GM23338 (cell line): ENCODE measurements at regions not wholly inside any gene's neighbourhood (a gene's known extent, or its start where the extent isn't known, plus 50 kb on each side); places are given as distances from the start of the nearest gene placed in this dataset.

Experiments used
- EZH2 ChIP-seq: fragments of 200-600 bp; sonication (generic); IDR thresholded peaks from one replicate; pipeline ENCODE4 v1.8.0; 2017; ENCODE audit warnings: antibody characterized with exemption, mild to moderate bottlenecking, low read depth; ENCODE audit not compliant: unreplicated experiment
- STAT1 ChIP-seq: IDR thresholded peaks from one replicate; pipeline ENCODE4 v1.6.1; 2016; ENCODE audit warnings: antibody characterized with exemption; ENCODE audit not compliant: unreplicated experiment
- ZNF331 ChIP-seq: fragments of 250-450 bp; sonication (Bioruptor Pico); IDR thresholded peaks from 2 replicates; pipeline ENCODE4 v1.5.0; 2020; ENCODE audit warnings: low read depth, mild to moderate bottlenecking, moderate library complexity
- TF ChIP-seq, protein P1 (sequence below): fragments of 250-450 bp; sonication (Bioruptor Pico); IDR thresholded peaks from 2 replicates; pipeline ENCODE4 v1.5.0; 2020; ENCODE audit warnings: mild to moderate bottlenecking, moderate library complexity
- TF ChIP-seq, protein P2 (sequence below): IDR thresholded peaks from one replicate; pipeline ENCODE4 v1.6.1; 2018; ENCODE audit warnings: antibody characterized with exemption; ENCODE audit not compliant: unreplicated experiment

DNA sequence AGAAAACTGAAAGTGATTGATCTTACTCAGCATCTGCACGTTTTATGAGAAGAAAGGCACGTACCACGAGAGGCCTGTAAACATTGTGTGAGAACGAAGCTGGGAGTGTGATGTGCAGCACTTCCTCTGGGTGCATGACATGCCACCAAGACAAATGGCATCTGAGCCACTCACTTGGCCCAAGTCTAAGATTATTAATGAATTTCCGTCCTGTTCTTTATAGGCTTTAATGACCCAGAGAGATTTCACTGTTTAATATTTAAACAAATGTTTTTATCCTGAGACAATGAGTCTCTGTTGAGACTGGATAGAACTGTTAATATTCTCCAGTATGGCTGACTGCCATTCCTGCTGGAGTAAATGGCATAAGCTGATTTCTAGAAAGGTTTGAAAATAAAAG is 172.6 kb upstream of the PHACTR1 start (continued):
- TF ChIP-seq, protein P1, sequence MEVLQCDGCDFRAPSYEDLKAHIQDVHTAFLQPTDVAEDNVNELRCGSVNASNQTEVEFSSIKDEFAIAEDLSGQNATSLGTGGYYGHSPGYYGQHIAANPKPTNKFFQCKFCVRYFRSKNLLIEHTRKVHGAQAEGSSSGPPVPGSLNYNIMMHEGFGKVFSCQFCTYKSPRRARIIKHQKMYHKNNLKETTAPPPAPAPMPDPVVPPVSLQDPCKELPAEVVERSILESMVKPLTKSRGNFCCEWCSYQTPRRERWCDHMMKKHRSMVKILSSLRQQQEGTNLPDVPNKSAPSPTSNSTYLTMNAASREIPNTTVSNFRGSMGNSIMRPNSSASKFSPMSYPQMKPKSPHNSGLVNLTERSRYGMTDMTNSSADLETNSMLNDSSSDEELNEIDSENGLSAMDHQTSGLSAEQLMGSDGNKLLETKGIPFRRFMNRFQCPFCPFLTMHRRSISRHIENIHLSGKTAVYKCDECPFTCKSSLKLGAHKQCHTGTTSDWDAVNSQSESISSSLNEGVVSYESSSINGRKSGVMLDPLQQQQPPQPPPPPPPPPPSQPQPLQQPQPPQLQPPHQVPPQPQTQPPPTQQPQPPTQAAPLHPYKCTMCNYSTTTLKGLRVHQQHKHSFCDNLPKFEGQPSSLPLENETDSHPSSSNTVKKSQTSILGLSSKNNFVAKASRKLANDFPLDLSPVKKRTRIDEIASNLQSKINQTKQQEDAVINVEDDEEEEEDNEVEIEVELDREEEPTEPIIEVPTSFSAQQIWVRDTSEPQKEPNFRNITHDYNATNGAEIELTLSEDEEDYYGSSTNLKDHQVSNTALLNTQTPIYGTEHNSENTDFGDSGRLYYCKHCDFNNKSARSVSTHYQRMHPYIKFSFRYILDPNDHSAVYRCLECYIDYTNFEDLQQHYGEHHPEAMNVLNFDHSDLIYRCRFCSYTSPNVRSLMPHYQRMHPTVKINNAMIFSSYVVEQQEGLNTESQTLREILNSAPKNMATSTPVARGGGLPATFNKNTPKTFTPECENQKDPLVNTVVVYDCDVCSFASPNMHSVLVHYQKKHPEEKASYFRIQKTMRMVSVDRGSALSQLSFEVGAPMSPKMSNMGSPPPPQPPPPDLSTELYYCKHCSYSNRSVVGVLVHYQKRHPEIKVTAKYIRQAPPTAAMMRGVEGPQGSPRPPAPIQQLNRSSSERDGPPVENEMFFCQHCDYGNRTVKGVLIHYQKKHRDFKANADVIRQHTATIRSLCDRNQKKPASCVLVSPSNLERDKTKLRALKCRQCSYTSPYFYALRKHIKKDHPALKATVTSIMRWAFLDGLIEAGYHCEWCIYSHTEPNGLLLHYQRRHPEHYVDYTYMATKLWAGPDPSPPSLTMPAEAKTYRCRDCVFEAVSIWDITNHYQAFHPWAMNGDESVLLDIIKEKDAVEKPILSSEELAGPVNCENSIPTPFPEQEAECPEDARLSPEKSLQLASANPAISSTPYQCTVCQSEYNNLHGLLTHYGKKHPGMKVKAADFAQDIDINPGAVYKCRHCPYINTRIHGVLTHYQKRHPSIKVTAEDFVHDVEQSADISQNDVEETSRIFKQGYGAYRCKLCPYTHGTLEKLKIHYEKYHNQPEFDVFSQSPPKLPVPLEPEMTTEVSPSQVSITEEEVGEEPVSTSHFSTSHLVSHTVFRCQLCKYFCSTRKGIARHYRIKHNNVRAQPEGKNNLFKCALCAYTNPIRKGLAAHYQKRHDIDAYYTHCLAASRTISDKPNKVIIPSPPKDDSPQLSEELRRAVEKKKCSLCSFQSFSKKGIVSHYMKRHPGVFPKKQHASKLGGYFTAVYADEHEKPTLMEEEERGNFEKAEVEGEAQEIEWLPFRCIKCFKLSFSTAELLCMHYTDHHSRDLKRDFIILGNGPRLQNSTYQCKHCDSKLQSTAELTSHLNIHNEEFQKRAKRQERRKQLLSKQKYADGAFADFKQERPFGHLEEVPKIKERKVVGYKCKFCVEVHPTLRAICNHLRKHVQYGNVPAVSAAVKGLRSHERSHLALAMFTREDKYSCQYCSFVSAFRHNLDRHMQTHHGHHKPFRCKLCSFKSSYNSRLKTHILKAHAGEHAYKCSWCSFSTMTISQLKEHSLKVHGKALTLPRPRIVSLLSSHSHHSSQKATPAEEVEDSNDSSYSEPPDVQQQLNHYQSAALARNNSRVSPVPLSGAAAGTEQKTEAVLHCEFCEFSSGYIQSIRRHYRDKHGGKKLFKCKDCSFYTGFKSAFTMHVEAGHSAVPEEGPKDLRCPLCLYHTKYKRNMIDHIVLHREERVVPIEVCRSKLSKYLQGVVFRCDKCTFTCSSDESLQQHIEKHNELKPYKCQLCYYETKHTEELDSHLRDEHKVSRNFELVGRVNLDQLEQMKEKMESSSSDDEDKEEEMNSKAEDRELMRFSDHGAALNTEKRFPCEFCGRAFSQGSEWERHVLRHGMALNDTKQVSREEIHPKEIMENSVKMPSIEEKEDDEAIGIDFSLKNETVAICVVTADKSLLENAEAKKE (CRISPR knock-in tag) = no peak
- TF ChIP-seq, protein P2, sequence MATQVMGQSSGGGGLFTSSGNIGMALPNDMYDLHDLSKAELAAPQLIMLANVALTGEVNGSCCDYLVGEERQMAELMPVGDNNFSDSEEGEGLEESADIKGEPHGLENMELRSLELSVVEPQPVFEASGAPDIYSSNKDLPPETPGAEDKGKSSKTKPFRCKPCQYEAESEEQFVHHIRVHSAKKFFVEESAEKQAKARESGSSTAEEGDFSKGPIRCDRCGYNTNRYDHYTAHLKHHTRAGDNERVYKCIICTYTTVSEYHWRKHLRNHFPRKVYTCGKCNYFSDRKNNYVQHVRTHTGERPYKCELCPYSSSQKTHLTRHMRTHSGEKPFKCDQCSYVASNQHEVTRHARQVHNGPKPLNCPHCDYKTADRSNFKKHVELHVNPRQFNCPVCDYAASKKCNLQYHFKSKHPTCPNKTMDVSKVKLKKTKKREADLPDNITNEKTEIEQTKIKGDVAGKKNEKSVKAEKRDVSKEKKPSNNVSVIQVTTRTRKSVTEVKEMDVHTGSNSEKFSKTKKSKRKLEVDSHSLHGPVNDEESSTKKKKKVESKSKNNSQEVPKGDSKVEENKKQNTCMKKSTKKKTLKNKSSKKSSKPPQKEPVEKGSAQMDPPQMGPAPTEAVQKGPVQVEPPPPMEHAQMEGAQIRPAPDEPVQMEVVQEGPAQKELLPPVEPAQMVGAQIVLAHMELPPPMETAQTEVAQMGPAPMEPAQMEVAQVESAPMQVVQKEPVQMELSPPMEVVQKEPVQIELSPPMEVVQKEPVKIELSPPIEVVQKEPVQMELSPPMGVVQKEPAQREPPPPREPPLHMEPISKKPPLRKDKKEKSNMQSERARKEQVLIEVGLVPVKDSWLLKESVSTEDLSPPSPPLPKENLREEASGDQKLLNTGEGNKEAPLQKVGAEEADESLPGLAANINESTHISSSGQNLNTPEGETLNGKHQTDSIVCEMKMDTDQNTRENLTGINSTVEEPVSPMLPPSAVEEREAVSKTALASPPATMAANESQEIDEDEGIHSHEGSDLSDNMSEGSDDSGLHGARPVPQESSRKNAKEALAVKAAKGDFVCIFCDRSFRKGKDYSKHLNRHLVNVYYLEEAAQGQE = no peak
- TF ChIP-seq ZNF331 (CRISPR knock-in tag) (no peak), EZH2 (no peak), STAT1 (no peak)
